22Rv1 (cell line): ENCODE measurements at regions not wholly inside any gene's neighbourhood (a gene's known extent, or its start where the extent isn't known, plus 50 kb on each side); places are given as distances from the start of the nearest gene placed in this dataset.

Experiments
- ZFX ChIP-seq: fragments of 450-650 bp; IDR thresholded peaks from 2 replicates; pipeline ENCODE4 v1.6.1; 2017; ENCODE audit warnings: antibody characterized with exemption, borderline replicate concordance
- TF ChIP-seq, protein P1 (sequence below): fragments of 450-650 bp; IDR thresholded peaks from 2 replicates; pipeline ENCODE4 v1.5.1; 2017; ENCODE audit warnings: mild to moderate bottlenecking

DNA sequence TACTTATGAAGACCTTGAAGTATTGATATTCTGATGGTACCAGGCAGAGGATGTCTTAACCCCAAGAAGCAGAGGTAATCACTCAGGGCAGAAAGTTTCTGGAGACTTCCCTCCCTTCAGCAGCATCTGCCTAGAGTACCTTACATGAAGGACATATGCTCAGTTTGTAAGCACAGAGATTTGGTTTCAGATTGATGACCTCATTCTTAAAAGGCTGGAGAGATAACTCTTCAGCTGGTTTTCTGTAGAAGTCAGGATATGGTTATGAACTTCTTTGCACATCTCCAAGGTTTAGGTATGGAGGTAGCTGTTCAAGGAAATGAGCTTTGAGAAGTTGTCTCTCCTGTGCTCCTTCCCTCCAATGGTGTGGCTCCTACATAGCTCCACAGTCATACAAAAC, 148.7 kb downstream of the HHIPL2 start:
- TF ChIP-seq, protein P1, sequence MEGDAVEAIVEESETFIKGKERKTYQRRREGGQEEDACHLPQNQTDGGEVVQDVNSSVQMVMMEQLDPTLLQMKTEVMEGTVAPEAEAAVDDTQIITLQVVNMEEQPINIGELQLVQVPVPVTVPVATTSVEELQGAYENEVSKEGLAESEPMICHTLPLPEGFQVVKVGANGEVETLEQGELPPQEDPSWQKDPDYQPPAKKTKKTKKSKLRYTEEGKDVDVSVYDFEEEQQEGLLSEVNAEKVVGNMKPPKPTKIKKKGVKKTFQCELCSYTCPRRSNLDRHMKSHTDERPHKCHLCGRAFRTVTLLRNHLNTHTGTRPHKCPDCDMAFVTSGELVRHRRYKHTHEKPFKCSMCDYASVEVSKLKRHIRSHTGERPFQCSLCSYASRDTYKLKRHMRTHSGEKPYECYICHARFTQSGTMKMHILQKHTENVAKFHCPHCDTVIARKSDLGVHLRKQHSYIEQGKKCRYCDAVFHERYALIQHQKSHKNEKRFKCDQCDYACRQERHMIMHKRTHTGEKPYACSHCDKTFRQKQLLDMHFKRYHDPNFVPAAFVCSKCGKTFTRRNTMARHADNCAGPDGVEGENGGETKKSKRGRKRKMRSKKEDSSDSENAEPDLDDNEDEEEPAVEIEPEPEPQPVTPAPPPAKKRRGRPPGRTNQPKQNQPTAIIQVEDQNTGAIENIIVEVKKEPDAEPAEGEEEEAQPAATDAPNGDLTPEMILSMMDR = no peak
- TF ChIP-seq ZFX = no peak
